H9 (cell line): ENCODE measurements at regions not wholly inside any gene's neighbourhood (a gene's known extent, or its start where the extent isn't known, plus 50 kb on each side); places are given as distances from the start of the nearest gene placed in this dataset.

Experiments used
- DNase-seq: peaks from one replicate; pipeline ENCODE4 v3.0.0-alpha.2; 2017
- H2AFZ ChIP-seq: one replicate; pipeline ENCODE4 v1.6.1; 2013; ENCODE audit warnings: mild to moderate bottlenecking, low read length, control low read depth, moderate library complexity
- H2AK5ac ChIP-seq: 2 replicates; pipeline ENCODE4 v1.6.1; 2013; ENCODE audit warnings: low read length, control low read depth, mixed read lengths; ENCODE audit not compliant: insufficient read length
- H2BK120ac ChIP-seq: one replicate; pipeline ENCODE4 v1.6.1; 2013; ENCODE audit warnings: low read depth, mild to moderate bottlenecking, low read length, control low read depth, inconsistent platforms; ENCODE audit not compliant: poor library complexity, severe bottlenecking
- H2BK12ac ChIP-seq: 2 replicates; pipeline ENCODE4 v1.6.1; 2013; ENCODE audit warnings: low read length, control low read depth, mixed read lengths, low read depth; ENCODE audit not compliant: insufficient read length
- H2BK15ac ChIP-seq: 2 replicates; pipeline ENCODE4 v1.6.1; 2013; ENCODE audit warnings: low read depth, low read length, control low read depth
- H2BK20ac ChIP-seq: one replicate; pipeline ENCODE4 v1.6.1; 2013; ENCODE audit warnings: low read depth, mild to moderate bottlenecking, low read length, control low read depth, inconsistent platforms; ENCODE audit not compliant: poor library complexity, severe bottlenecking
- H2BK5ac ChIP-seq: 2 replicates; pipeline ENCODE4 v1.6.1; 2013; ENCODE audit warnings: low read length, control low read depth, mixed read lengths; ENCODE audit not compliant: insufficient read length
- H3K14ac ChIP-seq: 2 replicates; pipeline ENCODE4 v1.6.1; 2013; ENCODE audit warnings: low read length, control low read depth; ENCODE audit not compliant: insufficient read depth
- H3K18ac ChIP-seq: 2 replicates; pipeline ENCODE4 v1.6.1; 2013; ENCODE audit warnings: low read depth, mild to moderate bottlenecking, mixed read lengths, low read length, control low read depth; ENCODE audit not compliant: insufficient read length
- H3K23ac ChIP-seq: 2 replicates; pipeline ENCODE4 v1.6.1; 2013; ENCODE audit warnings: low read length, control low read depth, mixed read lengths, low read depth; ENCODE audit not compliant: insufficient read length
- H3K23me2 ChIP-seq: 2 replicates; pipeline ENCODE4 v1.6.1; 2013; ENCODE audit warnings: low read depth, mild to moderate bottlenecking, mixed read lengths, low read length, control low read depth; ENCODE audit not compliant: insufficient read length, poor library complexity, severe bottlenecking
- H3K27ac ChIP-seq: 2 replicates; pipeline ENCODE4 v1.5.1; 2013; ENCODE audit warnings: low read length, control low read depth, mixed read lengths, low read depth; ENCODE audit not compliant: insufficient read length
- H3K27me3 ChIP-seq: 2 replicates; pipeline ENCODE4 v1.6.1; 2013; ENCODE audit warnings: low read length, control low read depth, inconsistent platforms; ENCODE audit not compliant: insufficient read depth
- H3K4ac ChIP-seq: 2 replicates; pipeline ENCODE4 v1.6.1; 2013; ENCODE audit warnings: low read depth, mild to moderate bottlenecking, control low read depth, inconsistent platforms, low read length, moderate library complexity
- H3K4me1 ChIP-seq: 2 replicates; pipeline ENCODE4 v1.6.1; 2013; ENCODE audit warnings: low read length, control low read depth, inconsistent platforms; ENCODE audit not compliant: insufficient read depth
- H3K4me2 ChIP-seq: 2 replicates; pipeline ENCODE4 v1.6.1; 2013; ENCODE audit warnings: low read length, control low read depth, mixed read lengths; ENCODE audit not compliant: insufficient read length, insufficient read depth
- H3K56ac ChIP-seq: 2 replicates; pipeline ENCODE4 v1.6.1; 2013; ENCODE audit warnings: low read depth, mild to moderate bottlenecking, mixed read lengths, low read length, control low read depth; ENCODE audit not compliant: insufficient read length
- H3K79me1 ChIP-seq: 2 replicates; pipeline ENCODE4 v1.6.1; 2013; ENCODE audit warnings: low read depth, mild to moderate bottlenecking, moderate library complexity, low read length, control low read depth, inconsistent platforms; ENCODE audit not compliant: insufficient read depth, poor library complexity, severe bottlenecking
- H3K79me2 ChIP-seq: 2 replicates; pipeline ENCODE4 v1.6.1; 2013; ENCODE audit warnings: low read length, control low read depth, inconsistent platforms; ENCODE audit not compliant: insufficient read depth
- H3K9ac ChIP-seq: 2 replicates; pipeline ENCODE4 v1.6.1; 2013; ENCODE audit warnings: low read length, control low read depth, mixed read lengths; ENCODE audit not compliant: insufficient read length; ENCODE audit errors: extremely low read depth
- H3K9me3 ChIP-seq: one replicate; pipeline ENCODE4 v1.6.1; 2013; ENCODE audit warnings: low read depth, low read length, inconsistent platforms; ENCODE audit not compliant: control insufficient read depth
- H3T11ph ChIP-seq: one replicate; pipeline ENCODE4 v1.6.1; 2013; ENCODE audit warnings: mild to moderate bottlenecking, low read length, control low read depth, inconsistent platforms
- H4K20me1 ChIP-seq: one replicate; pipeline ENCODE4 v1.6.1; 2013; ENCODE audit not compliant: control insufficient read depth, insufficient read length, insufficient read depth
- H4K5ac ChIP-seq: 2 replicates; pipeline ENCODE4 v1.6.1; 2013; ENCODE audit warnings: low read depth, mild to moderate bottlenecking, mixed read lengths, low read length, control low read depth; ENCODE audit not compliant: insufficient read length
- H4K8ac ChIP-seq: replicated peaks from 2 replicates; pipeline ENCODE4 v1.6.1; 2013; ENCODE audit warnings: low read length, control low read depth, mixed read lengths, low read depth; ENCODE audit not compliant: insufficient read length
- H4K91ac ChIP-seq: 2 replicates; pipeline ENCODE4 v1.6.1; 2013; ENCODE audit warnings: low read depth, mild to moderate bottlenecking, moderate library complexity, mixed read lengths, low read length, control low read depth; ENCODE audit not compliant: insufficient read length
- H3K27ac Mint-ChIP-seq, 3 experiments: 2 replicates in 2 of 3; 3 replicates in 1 of 3; pipeline ENCODE4 v1.8.0; 2020 to 2021; ENCODE audit warnings: mixed read lengths in 3 of 3, mild to moderate bottlenecking in 1 of 3, moderate library complexity in 1 of 3
- H3K27me3 Mint-ChIP-seq: 2 replicates; pipeline ENCODE4 v1.8.0; 2021; ENCODE audit warnings: low read depth, mild to moderate bottlenecking, moderate library complexity, mixed read lengths
- H3K36me3 Mint-ChIP-seq, 3 experiments: 2 replicates in 2 of 3; 3 replicates in 1 of 3; pipeline ENCODE4 v1.8.0; 2020 to 2021; ENCODE audit warnings: low read depth in 3 of 3, mixed read lengths in 3 of 3; ENCODE audit not compliant: insufficient read depth in 1 of 3
- H3K4me1 Mint-ChIP-seq, 2 experiments: 2 replicates each; pipeline ENCODE4 v1.8.0; 2020; ENCODE audit warnings: mixed read lengths in 2 of 2
- H3K4me3 Mint-ChIP-seq, 2 experiments: 2 replicates in 1 of 2; 3 replicates in 1 of 2; pipeline ENCODE4 v1.8.0; 2020 to 2021; ENCODE audit warnings: mild to moderate bottlenecking in 2 of 2, mixed read lengths in 2 of 2, moderate library complexity in 1 of 2
- H3K9me3 Mint-ChIP-seq, 2 experiments: 2 replicates in 1 of 2; 3 replicates in 1 of 2; pipeline ENCODE4 v1.8.0; 2020; ENCODE audit warnings: mild to moderate bottlenecking in 2 of 2, mixed read lengths in 2 of 2, moderate library complexity in 1 of 2
- CTCF ChIP-seq: fragments of 200-600 bp; sonication (generic); conservative IDR thresholded peaks from 3 replicates; pipeline ENCODE4 v1.8.0; 2021; ENCODE audit warnings: antibody characterized with exemption, mild to moderate bottlenecking
- WGBS: extraction: QIAGEN DNeasy Blood & Tissue Kit; methylation state at CpG from one replicate; pipeline ENCODE4 v1.1.7; 2013; ENCODE audit warnings: missing lambda C conversion rate, low lambda C conversion rate, mixed read lengths; ENCODE audit not compliant: insufficient read length; ENCODE audit errors: extremely low coverage; 5-methylcytosine and 5-hydroxymethylcytosine counted together

DNA sequence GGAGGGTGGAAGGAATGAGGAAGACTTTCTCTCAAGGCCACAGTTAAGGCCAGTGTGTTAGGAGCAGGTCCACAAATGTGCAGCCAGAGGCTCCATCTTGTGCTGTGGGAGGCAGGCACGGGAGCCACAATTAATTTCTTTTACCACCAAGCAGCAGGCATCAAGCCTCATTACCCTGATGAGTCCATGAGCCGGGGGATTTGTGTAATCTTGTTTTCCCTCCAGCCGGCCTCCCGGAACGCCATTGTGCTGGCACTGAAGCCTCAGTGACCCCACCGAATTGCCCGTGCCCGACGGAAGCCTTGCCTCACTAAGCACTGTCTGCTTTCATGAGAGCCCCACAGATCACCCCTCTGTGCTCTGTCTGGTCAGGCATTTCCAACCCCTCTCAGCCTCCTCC lies 154.7 kb upstream of the STX18 start:
- H2BK20ac ChIP-seq = no peak overlapping the region
- no peaks in the 10 kb centered on the region for H3K79me1 ChIP-seq
- H3K27ac ChIP-seq = no peak overlapping the region
- H3K23me2 ChIP-seq = no peaks in the 10 kb centered on the region
- H2BK120ac ChIP-seq = no peak overlapping the region
- no peaks in the 10 kb centered on the region for H4K20me1 ChIP-seq
- H3K14ac ChIP-seq = no peak overlapping the region
- peaks cover 13 to 17% of the 10 kb centered on the region in 2 experiments for H3K4me1 Mint-ChIP-seq
- H4K5ac ChIP-seq = no peak overlapping the region
- H3K79me2 ChIP-seq = no peaks in the 10 kb centered on the region; the same call in 1 of the 2 replicates
- H3K9me3 Mint-ChIP-seq = no peaks in the 10 kb centered on the region; a peak in 1 of 5 replicates
- H3K4ac ChIP-seq = no peak overlapping the region
- H3K9ac ChIP-seq = no peak overlapping the region
- no peaks in the 10 kb centered on the region for H3K27me3 ChIP-seq
- no peak for DNase-seq
- no peak overlapping the region for H3K23ac ChIP-seq
- no peak overlapping the region for H2BK15ac ChIP-seq
- H4K91ac ChIP-seq = no peak overlapping the region
- no peak overlapping the region for H2BK12ac ChIP-seq
- no peak overlapping the region for H2AK5ac ChIP-seq
- H3K4me2 ChIP-seq = no peak overlapping the region
- peaks cover 25% of the 10 kb centered on the region for H3K27me3 Mint-ChIP-seq
- no peak overlapping the region for H3K27ac Mint-ChIP-seq
- 0 out of 7 replicates have a peak, but pooled peaks cover 0 to 2% (median 0%) of the 10 kb centered on the region in 3 experiments for H3K36me3 Mint-ChIP-seq
- no peaks in the 10 kb centered on the region for H3K4me1 ChIP-seq
- H2AFZ ChIP-seq = no peak overlapping the region
- H3T11ph ChIP-seq = no peak overlapping the region
- no peak for TF ChIP-seq CTCF
- no peak overlapping the region for H2BK5ac ChIP-seq
- H3K9me3 ChIP-seq = no peaks in the 10 kb centered on the region
- no peak overlapping the region for H3K18ac ChIP-seq
- no CpG with 5 or more reads among the region's 9 CpGs for WGBS
- H3K4me3 Mint-ChIP-seq = no peak overlapping the region
- H3K56ac ChIP-seq = no peak overlapping the region
- no peak overlapping the region for H4K8ac ChIP-seq
